GM12873 (cell line): ENCODE measurements at regions not wholly inside any gene's neighbourhood (a gene's known extent, or its start where the extent isn't known, plus 50 kb on each side); places are given as distances from the start of the nearest gene placed in this dataset.

Source experiments
- CTCF ChIP-seq: IDR thresholded peaks from 2 replicates; pipeline ENCODE4 v1.5.1; 2012; ENCODE audit warnings: low read depth, mild to moderate bottlenecking, moderate library complexity, low read length, control low read depth; ENCODE audit not compliant: insufficient read depth; ENCODE audit errors: missing control alignments

GRCh38 chr2:144215701-144216675 is 303.9 kb downstream of the ZEB2 start:
- no peak for TF ChIP-seq CTCF

- no peak for TF ChIP-seq CTCF
These were observed 304.7 kb downstream of the ZEB2 start for GRCh38 chr2:144215207-144215606.

- TF ChIP-seq CTCF, result no peak
These were observed 306.1 kb downstream of the ZEB2 start for GRCh38 chr2:144213797-144214196.

GRCh38 chr2:144211826-144212225 is 308.1 kb downstream of the ZEB2 start:
- TF ChIP-seq CTCF, result no peak

GRCh38 chr2:144211065-144211464 is 308.9 kb downstream of the ZEB2 start:
- TF ChIP-seq CTCF, result no peak

- TF ChIP-seq CTCF, result no peak
These were observed 309.8 kb downstream of the ZEB2 start for GRCh38 chr2:144210076-144210475.

GRCh38 chr2:144208924-144209323 is 311.0 kb downstream of the ZEB2 start:
- TF ChIP-seq CTCF, result no peak
